Hepatocyte (in vitro differentiated cells): ENCODE measurements at regions not wholly inside any gene's neighbourhood (a gene's known extent, or its start where the extent isn't known, plus 50 kb on each side); places are given as distances from the start of the nearest gene placed in this dataset.

Source experiments
- DNase-seq: peaks from one replicate; pipeline ENCODE4 v3.0.0-alpha.2; 2016; ENCODE audit warnings: low spot score
- H2AFZ ChIP-seq: fragments of 200-600 bp; sonication (generic); 2 replicates; pipeline ENCODE4 v1.6.0; 2016; ENCODE audit warnings: antibody characterized with exemption, mild to moderate bottlenecking
- H3K27ac ChIP-seq: fragments of 200-600 bp; sonication (generic); 2 replicates; pipeline ENCODE4 v1.5.1; 2016; ENCODE audit warnings: mild to moderate bottlenecking
- H3K27me3 ChIP-seq: fragments of 200-600 bp; sonication (generic); 2 replicates; pipeline ENCODE4 v1.6.1; 2016
- H3K36me3 ChIP-seq: fragments of 200-600 bp; sonication (generic); replicated peaks from 2 replicates; pipeline ENCODE4 v1.5.1; 2016; ENCODE audit warnings: low read depth; ENCODE audit not compliant: insufficient read depth
- H3K4me1 ChIP-seq: fragments of 200-600 bp; sonication (generic); 2 replicates; pipeline ENCODE4 v1.5.1; 2016; ENCODE audit warnings: mild to moderate bottlenecking, moderate library complexity; ENCODE audit not compliant: insufficient read depth
- H3K4me2 ChIP-seq: fragments of 200-600 bp; sonication (generic); 2 replicates; pipeline ENCODE4 v1.6.0; 2016
- H3K4me3 ChIP-seq: fragments of 200-600 bp; sonication (generic); 2 replicates; pipeline ENCODE4 v1.5.1; 2016; ENCODE audit warnings: mild to moderate bottlenecking
- H3K79me2 ChIP-seq: fragments of 200-600 bp; sonication (generic); 2 replicates; pipeline ENCODE4 v1.6.0; 2017; ENCODE audit warnings: mild to moderate bottlenecking
- H3K9me2 ChIP-seq: fragments of 200-600 bp; sonication (generic); replicated peaks from 2 replicates; pipeline ENCODE4 v1.6.0; 2017; ENCODE audit warnings: mild to moderate bottlenecking; ENCODE audit not compliant: insufficient read depth
- H3K9me3 ChIP-seq: fragments of 200-600 bp; sonication (generic); 2 replicates; pipeline ENCODE4 v1.5.1; 2016; ENCODE audit warnings: low read depth, mild to moderate bottlenecking
- H4K20me1 ChIP-seq: fragments of 200-600 bp; sonication (generic); 2 replicates; pipeline ENCODE4 v1.6.0; 2016; ENCODE audit warnings: mild to moderate bottlenecking; ENCODE audit not compliant: insufficient read depth, poor library complexity, severe bottlenecking
- CTCF ChIP-seq: fragments of 200-600 bp; sonication (generic); IDR thresholded peaks from 2 replicates; pipeline ENCODE4 v1.5.1; 2016; ENCODE audit warnings: antibody characterized with exemption, mild to moderate bottlenecking; ENCODE audit not compliant: poor library complexity
- EZH2 ChIP-seq: fragments of 200-600 bp; sonication (generic); IDR thresholded peaks from 2 replicates; pipeline ENCODE4 v1.6.1; 2016; ENCODE audit warnings: antibody characterized with exemption, mild to moderate bottlenecking, borderline replicate concordance
- EZH2phosphoT487 ChIP-seq: fragments of 200-600 bp; sonication (generic); IDR thresholded peaks from one replicate; pipeline ENCODE4 v1.6.1; 2018; ENCODE audit warnings: antibody characterized with exemption, mild to moderate bottlenecking, low read depth, moderate library complexity; ENCODE audit not compliant: unreplicated experiment, severe bottlenecking
- WGBS: methylation state at CpG from one replicate; pipeline ENCODE4 v1.1.6; 2016; ENCODE audit warnings: low lambda C conversion rate; ENCODE audit errors: missing lambda C conversion rate; 5-methylcytosine and 5-hydroxymethylcytosine counted together

DNA sequence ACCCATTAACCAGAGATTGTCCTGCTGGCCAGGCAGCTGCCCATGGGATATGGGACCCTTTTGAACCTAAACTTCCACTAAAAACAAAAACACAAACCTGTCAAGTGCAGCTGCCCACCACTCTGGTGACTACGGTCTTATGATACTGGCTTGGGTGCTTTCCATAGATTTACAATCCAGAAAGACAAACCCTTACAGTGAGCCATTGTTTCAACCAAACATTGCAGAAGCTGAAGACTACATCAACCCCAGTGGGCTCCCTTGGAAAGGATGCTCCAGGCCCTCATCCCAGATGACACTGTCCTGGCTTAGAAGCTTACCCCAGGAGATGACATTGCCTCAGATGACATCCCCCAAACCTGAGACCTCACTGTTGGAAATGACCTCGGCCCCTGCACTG is 56.9 kb upstream of the WNT11 start:
- Histone ChIP-seq H3K27ac (no peak overlapping the region), H4K20me1 (no peaks in the 10 kb centered on the region), H3K9me2 (no peaks in the 10 kb centered on the region), H3K27me3 (no peaks in the 10 kb centered on the region), H2AFZ (no peak overlapping the region), H3K4me1 (no peaks in the 10 kb centered on the region), H3K79me2 (no peaks in the 10 kb centered on the region), H3K4me3 (no peak overlapping the region), H3K36me3 (no peaks in the 10 kb centered on the region), H3K4me2 (no peak overlapping the region), H3K9me3 (no peaks in the 10 kb centered on the region)
- no peak for TF ChIP-seq EZH2phosphoT487
- no peak for TF ChIP-seq EZH2
- TF ChIP-seq CTCF: no peak
- DNase-seq: no peak
- WGBS: 95% methylated on average over 2 of the region's 2 CpGs

DNA sequence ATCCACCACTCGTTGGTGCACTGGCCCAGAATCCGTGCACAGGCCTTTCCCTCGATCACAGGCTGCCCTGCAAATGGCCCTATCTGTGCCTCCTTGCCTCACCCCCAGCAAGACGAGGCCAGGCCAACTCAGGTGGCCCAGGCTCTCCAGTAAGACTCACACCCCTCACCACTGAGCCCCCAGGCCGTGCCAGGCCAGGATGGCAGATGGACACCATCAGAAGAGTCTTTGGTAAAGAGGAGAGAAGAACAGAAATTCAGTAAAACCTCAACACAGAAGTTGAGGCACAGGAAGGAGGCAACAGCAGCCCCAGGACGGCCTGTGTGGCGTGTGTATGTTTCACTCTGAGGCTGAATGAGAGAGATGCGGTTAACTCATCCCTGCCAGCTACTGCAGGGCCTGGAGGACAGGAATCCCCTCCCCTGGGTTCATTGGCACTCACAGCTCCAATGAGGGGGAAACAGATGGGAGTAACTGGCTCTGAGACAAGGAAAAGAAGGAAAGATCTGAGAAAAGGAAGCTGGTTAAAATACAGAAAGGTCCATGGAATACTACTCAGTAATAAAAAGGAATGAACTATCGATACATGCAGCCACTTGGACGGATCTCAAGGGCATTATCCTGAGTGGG is 54.1 kb upstream of the WNT11 start:
- no peaks in the 10 kb centered on the region for H3K79me2 ChIP-seq
- H3K27ac ChIP-seq: no peak overlapping the region
- H3K4me1 ChIP-seq: no peaks in the 10 kb centered on the region
- H3K27me3 ChIP-seq: no peaks in the 10 kb centered on the region
- H3K9me2 ChIP-seq: no peaks in the 10 kb centered on the region
- no peak overlapping the region for H2AFZ ChIP-seq
- no peaks in the 10 kb centered on the region for H4K20me1 ChIP-seq
- 84% methylated on average over 10 of the region's 10 CpGs for WGBS
- H3K36me3 ChIP-seq: no peaks in the 10 kb centered on the region
- H3K4me3 ChIP-seq: no peak overlapping the region
- no peak for TF ChIP-seq CTCF
- TF ChIP-seq EZH2phosphoT487: no peak
- no peak for TF ChIP-seq EZH2
- no peak for DNase-seq
- H3K4me2 ChIP-seq: no peak overlapping the region
- no peaks in the 10 kb centered on the region for H3K9me3 ChIP-seq

- Histone ChIP-seq H2AFZ (no peak overlapping the region), H4K20me1 (no peaks in the 10 kb centered on the region), H3K9me2 (no peaks in the 10 kb centered on the region), H3K4me3 (no peak overlapping the region), H3K27ac (no peak overlapping the region), H3K36me3 (no peaks in the 10 kb centered on the region), H3K27me3 (no peaks in the 10 kb centered on the region), H3K4me1 (no peaks in the 10 kb centered on the region), H3K4me2 (no peak overlapping the region), H3K9me3 (no peaks in the 10 kb centered on the region), H3K79me2 (no peaks in the 10 kb centered on the region)
- DNase-seq: no peak
- TF ChIP-seq EZH2phosphoT487 (no peak), CTCF (no peak), EZH2 (no peak)
These were observed 53.1 kb upstream of the WNT11 start for GRCh38 chr11:76259299-76259908.
